ENCODE measurements at regions not wholly inside any gene's neighbourhood (a gene's known extent, or its start where the extent isn't known, plus 50 kb on each side); places are given as distances from the start of the nearest gene placed in this dataset.

GRCh38 chr1:187839873-187840272 is 1011.1 kb downstream of the PLA2G4A start:
- H3K4me2 ChIP-seq (ENCODE audit: low read length), result no peak overlapping the region
- no peaks in the 10 kb centered on the region for H3K9me3 ChIP-seq (ENCODE audit: low read length)
- no peak overlapping the region for H3K27ac ChIP-seq (ENCODE audit: low read depth, low read length, poor library complexity, severe bottlenecking)
- no peaks in the 10 kb centered on the region for H4K20me1 ChIP-seq (ENCODE audit: insufficient read depth, low read length)
- TF ChIP-seq, protein P1, sequence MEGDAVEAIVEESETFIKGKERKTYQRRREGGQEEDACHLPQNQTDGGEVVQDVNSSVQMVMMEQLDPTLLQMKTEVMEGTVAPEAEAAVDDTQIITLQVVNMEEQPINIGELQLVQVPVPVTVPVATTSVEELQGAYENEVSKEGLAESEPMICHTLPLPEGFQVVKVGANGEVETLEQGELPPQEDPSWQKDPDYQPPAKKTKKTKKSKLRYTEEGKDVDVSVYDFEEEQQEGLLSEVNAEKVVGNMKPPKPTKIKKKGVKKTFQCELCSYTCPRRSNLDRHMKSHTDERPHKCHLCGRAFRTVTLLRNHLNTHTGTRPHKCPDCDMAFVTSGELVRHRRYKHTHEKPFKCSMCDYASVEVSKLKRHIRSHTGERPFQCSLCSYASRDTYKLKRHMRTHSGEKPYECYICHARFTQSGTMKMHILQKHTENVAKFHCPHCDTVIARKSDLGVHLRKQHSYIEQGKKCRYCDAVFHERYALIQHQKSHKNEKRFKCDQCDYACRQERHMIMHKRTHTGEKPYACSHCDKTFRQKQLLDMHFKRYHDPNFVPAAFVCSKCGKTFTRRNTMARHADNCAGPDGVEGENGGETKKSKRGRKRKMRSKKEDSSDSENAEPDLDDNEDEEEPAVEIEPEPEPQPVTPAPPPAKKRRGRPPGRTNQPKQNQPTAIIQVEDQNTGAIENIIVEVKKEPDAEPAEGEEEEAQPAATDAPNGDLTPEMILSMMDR (IDR thresholded peaks at IDR 0.05; ENCODE audit: low read length), result no peak
- no peak for TF ChIP-seq EZH2 (IDR thresholded peaks at IDR 0.05; ENCODE audit: borderline replicate concordance, low read length)
- H3K9me2 ChIP-seq (ENCODE audit: low read depth, low read length), result no peaks in the 10 kb centered on the region
- no peaks in the 10 kb centered on the region for H3K4me1 ChIP-seq (ENCODE audit: insufficient read depth, low read length, severe bottlenecking)
- no peaks in the 10 kb centered on the region for H3K79me2 ChIP-seq (ENCODE audit: insufficient read depth, low read length)
- no peaks in the 10 kb centered on the region for H3F3A ChIP-seq (ENCODE audit: insufficient read depth, low read length)
- no peaks in the 10 kb centered on the region for H3K27me3 ChIP-seq (ENCODE audit: insufficient read depth, low read length)
- no peaks in the 10 kb centered on the region for H3K36me3 ChIP-seq (ENCODE audit: insufficient read depth, low read length)
- no peak overlapping the region for H2AFZ ChIP-seq (ENCODE audit: low read length)
- no peak overlapping the region for H3K4me3 ChIP-seq (ENCODE audit: low read depth, low read length, poor library complexity, severe bottlenecking)
- no peak overlapping the region for H3K9ac ChIP-seq (ENCODE audit: low read length)

- H3K9me2 ChIP-seq (ENCODE audit: low read depth, low read length), result no peaks in the 10 kb centered on the region
- no peak overlapping the region for H3K27ac ChIP-seq (ENCODE audit: low read depth, low read length, poor library complexity, severe bottlenecking)
- H3K4me2 ChIP-seq (ENCODE audit: low read length), result no peak overlapping the region
- no peak overlapping the region for H3K4me3 ChIP-seq (ENCODE audit: low read depth, low read length, poor library complexity, severe bottlenecking)
- H4K20me1 ChIP-seq (ENCODE audit: insufficient read depth, low read length), result no peaks in the 10 kb centered on the region
- H3K4me1 ChIP-seq (ENCODE audit: insufficient read depth, low read length, severe bottlenecking), result no peaks in the 10 kb centered on the region
- no peaks in the 10 kb centered on the region for H3F3A ChIP-seq (ENCODE audit: insufficient read depth, low read length)
- no peak for TF ChIP-seq EZH2 (IDR thresholded peaks at IDR 0.05; ENCODE audit: borderline replicate concordance, low read length)
- TF ChIP-seq, protein P1 (IDR thresholded peaks at IDR 0.05; ENCODE audit: low read length), result no peak
- no peaks in the 10 kb centered on the region for H3K36me3 ChIP-seq (ENCODE audit: insufficient read depth, low read length)
- no peaks in the 10 kb centered on the region for H3K9me3 ChIP-seq (ENCODE audit: low read length)
- no peak overlapping the region for H3K9ac ChIP-seq (ENCODE audit: low read length)
- no peaks in the 10 kb centered on the region for H3K79me2 ChIP-seq (ENCODE audit: insufficient read depth, low read length)
- no peak overlapping the region for H2AFZ ChIP-seq (ENCODE audit: low read length)
- no peaks in the 10 kb centered on the region for H3K27me3 ChIP-seq (ENCODE audit: insufficient read depth, low read length)
Measured at GRCh38 chr1:187840557-187840956, 1011.8 kb downstream of the PLA2G4A start.

DNA sequence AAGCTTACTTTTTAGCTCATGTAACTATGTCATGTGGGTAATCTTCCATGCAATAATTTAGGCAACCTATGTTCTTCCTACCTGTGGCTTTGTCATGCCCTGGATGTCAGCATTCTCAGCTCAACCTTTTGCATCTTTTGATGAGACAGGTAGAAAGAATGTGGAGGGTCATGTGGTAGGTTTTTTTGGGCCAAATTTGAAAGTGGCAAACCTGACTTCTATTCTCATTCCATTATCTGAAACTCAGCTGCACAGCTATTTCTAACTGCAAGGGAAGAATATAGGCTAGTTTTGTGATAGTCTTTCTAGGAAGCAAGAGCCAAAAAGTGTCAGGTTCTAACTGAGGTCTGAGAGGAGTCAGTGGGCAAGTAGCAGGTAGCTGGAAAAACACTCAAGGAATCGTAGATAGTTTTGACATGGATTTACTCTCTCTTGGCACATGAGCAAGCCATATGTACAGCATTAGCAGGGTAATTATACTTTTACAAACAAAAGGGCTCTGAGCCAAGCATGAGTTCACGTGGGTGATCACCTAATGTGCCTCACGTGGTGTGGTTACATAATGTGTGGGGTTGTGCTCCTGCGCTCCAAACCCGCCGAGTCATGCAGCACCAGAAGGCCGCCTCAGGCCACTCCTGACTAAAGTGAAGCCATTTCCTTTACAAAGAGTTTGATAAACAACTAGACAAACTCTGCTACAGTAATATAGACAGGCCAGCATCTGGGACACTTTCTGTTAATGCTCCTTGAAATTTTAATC is 1013.8 kb downstream of the PLA2G4A start:
- no peak overlapping the region for H3K4me2 ChIP-seq (ENCODE audit: low read length)
- no peaks in the 10 kb centered on the region for H3K4me1 ChIP-seq (ENCODE audit: insufficient read depth, low read length, severe bottlenecking)
- no peaks in the 10 kb centered on the region for H3K36me3 ChIP-seq (ENCODE audit: insufficient read depth, low read length)
- no peak overlapping the region for H3K4me3 ChIP-seq (ENCODE audit: low read depth, low read length, poor library complexity, severe bottlenecking)
- H2AFZ ChIP-seq (ENCODE audit: low read length), result no peak overlapping the region
- no peak overlapping the region for H3K27ac ChIP-seq (ENCODE audit: low read depth, low read length, poor library complexity, severe bottlenecking)
- H3K9ac ChIP-seq (ENCODE audit: low read length), result no peak overlapping the region
- no peaks in the 10 kb centered on the region for H3K27me3 ChIP-seq (ENCODE audit: insufficient read depth, low read length)
- H3K9me2 ChIP-seq (ENCODE audit: low read depth, low read length), result no peaks in the 10 kb centered on the region
- no peaks in the 10 kb centered on the region for H4K20me1 ChIP-seq (ENCODE audit: insufficient read depth, low read length)
- no peaks in the 10 kb centered on the region for H3F3A ChIP-seq (ENCODE audit: insufficient read depth, low read length)
- H3K79me2 ChIP-seq (ENCODE audit: insufficient read depth, low read length), result no peaks in the 10 kb centered on the region
- TF ChIP-seq, protein P1 (IDR thresholded peaks at IDR 0.05; ENCODE audit: low read length), result no peak
- no peak for TF ChIP-seq EZH2 (IDR thresholded peaks at IDR 0.05; ENCODE audit: borderline replicate concordance, low read length)
- no peaks in the 10 kb centered on the region for H3K9me3 ChIP-seq (ENCODE audit: low read length)
